ENCODE measurements at regions not wholly inside any gene's neighbourhood (a gene's known extent, or its start where the extent isn't known, plus 50 kb on each side); places are given as distances from the start of the nearest gene placed in this dataset.

- no peak for TF ChIP-seq CTCF (IDR thresholded peaks at IDR 0.05)
- no peak for TF ChIP-seq POLR2A (IDR thresholded peaks at IDR 0.05)
- TF ChIP-seq POLR2AphosphoS5 (IDR thresholded peaks at IDR 0.05): no peak
- TF ChIP-seq EP300 (IDR thresholded peaks at IDR 0.05): no peak
Observed at GRCh38 chr20:24059174-24059573, 70.6 kb upstream of the GGTLC1 start.

All from sigmoid colon (tissue), 4 donors.